Breast epithelium (tissue), 3 donors: ENCODE measurements at regions not wholly inside any gene's neighbourhood (a gene's known extent, or its start where the extent isn't known, plus 50 kb on each side); places are given as distances from the start of the nearest gene placed in this dataset.

Experiments used
- CTCF ChIP-seq, 3 donors: fragments of 450-650 bp; IDR thresholded peaks; one replicate each; pipeline ENCODE4 v1.5.1; 2016 to 2017; ENCODE audit warnings: antibody characterized with exemption in 3 of 3, mild to moderate bottlenecking in 3 of 3, moderate library complexity in 3 of 3
- POLR2A ChIP-seq: fragments of 450-650 bp; IDR thresholded peaks from one replicate; pipeline ENCODE4 v1.6.1; 2016; ENCODE audit warnings: antibody characterized with exemption, mild to moderate bottlenecking, moderate library complexity

DNA sequence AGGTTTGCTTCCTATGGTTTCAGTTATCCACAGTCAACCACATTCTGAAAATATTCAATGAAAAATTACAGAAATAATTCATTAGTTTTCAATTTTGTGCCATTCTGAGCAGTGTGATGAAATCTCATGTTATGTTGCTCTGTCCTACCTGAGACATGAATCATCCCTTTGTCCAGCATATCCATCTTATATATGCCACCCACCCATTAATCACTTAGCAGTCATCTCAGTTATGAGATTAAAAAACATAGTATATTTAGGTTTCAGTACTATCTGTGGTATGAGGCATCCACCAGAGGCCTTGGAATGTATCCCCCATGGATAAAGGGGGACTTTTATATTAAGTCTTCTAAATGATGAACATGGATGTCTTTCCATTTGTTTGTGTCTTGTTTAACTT, 64.7 kb upstream of the PROK2 start:
- no peak for TF ChIP-seq CTCF (IDR thresholded peaks at IDR 0.05)
- no peak for TF ChIP-seq POLR2A
